NCI-H2107 (cell line): ENCODE measurements at regions not wholly inside any gene's neighbourhood (a gene's known extent, or its start where the extent isn't known, plus 50 kb on each side); places are given as distances from the start of the nearest gene placed in this dataset.
"Not testable (repeated sequence)": the region's sequence is repeated elsewhere in the genome, so short reads cannot be mapped to it uniquely, and the experiment has no call there.

Source experiments
- DNase-seq: peaks from one replicate; lab custom pipeline; 2025; lab: John Stamatoyannopoulos, UW

GRCh38 chr6:121876721-121877120 lies 441.3 kb downstream of the GJA1 start:
- no peak for DNase-seq

GRCh38 chr6:121879149-121879548 lies 443.7 kb downstream of the GJA1 start:
- DNase-seq: no peak

DNA sequence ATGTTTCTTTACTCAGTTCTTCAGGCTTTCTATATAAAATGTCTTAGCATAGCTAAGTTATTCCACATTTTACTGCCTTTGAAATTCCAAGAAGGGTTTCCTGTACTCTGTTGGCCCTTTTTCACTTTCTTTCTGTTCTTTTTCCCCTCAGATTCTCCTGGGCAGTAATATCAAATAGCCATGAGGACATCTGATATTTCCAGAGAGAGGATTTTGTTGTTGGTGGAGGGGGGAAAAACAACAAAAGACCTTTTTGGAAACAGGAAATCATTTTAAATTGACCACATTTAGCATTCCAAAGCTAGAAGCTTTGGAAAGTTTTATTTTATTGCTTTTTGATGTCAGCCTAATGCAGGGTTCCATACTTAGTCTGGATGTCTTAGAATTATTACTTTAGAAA lies 445.4 kb downstream of the GJA1 start:
- no peak for DNase-seq

DNA sequence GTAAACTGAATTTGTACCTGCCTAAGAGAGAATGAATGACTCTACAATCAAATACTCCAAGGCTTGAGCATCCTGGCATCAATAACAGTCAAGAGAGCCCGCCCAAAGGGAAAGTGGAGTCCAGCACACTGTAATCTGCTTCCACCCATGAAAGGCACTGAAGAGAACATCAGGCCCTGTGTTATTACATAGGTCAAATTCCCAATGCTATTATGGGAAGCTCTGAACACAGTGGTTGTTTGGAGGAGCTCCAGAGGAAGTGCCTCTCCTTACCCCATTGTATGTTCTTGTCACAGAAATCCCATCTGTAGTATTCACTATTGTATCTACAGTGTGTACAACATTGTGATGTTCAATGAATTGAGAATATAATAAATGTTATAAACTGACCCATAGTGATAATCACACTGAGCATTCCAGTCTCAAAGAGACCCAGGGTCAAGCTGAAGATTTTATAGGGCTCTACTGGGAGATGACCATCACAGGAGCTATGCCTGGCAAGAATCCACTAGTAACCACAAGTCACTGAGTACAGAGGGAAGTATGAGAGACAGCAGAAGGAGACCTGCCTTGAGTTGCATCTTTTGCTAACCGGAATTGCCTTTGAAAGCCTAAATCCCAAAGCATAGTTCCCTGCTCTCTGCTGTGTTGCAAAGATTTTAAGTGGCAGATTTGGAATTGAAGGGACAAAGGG lies 446.7 kb downstream of the GJA1 start:
- DNase-seq: no peak

DNA sequence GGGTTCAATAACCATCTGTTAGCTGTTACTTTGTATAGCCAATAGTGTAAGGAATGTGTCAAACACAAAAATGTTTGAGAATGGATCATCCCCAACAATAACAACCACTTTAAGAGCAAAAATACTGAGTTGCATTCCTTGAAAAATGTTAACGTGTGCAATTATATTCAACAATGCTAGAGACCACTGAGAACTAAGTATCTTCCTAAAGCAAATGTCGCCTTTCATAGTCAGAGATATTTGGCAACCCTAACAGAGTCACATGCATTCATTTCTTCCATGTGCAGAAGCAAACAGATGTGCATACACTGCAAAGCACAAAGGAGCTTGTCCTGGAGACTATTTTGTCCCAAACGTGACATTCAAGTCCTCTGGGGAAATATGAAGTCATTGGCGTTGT lies 448.6 kb downstream of the GJA1 start:
- DNase-seq: no peak

GRCh38 chr6:121884620-121885019 lies 449.2 kb downstream of the GJA1 start:
- DNase-seq: no peak

- DNase-seq: no peak
These were observed 450.1 kb downstream of the GJA1 start for GRCh38 chr6:121885399-121886152.

DNA sequence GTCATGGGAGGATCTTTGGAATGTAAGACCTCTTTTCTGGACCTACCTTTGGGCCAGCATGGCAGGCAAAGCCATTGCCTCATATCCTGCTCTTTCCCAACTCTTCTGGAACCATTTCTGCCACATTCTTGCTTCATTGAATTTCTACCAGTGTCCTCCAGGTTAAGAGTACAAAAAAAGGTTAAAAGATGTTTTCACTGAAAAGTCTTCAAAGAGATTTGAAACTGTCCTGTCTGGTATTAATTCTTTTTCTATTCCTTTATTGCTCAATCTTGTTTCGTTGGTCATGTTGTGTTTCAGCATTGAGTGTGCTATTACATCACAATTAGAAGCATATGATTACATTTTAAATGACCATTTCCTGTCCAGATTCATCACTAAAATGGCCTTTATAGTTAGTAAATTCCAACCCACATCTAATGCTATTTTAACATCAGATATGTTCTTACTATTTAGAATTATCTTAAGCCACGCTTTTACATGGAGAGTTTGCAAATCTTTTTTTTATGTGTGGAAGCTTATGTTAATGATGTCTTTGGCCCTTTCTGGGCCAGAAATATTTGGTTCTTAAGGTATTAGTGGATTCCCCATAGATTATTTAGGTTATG lies 450.9 kb downstream of the GJA1 start:
- no peak for DNase-seq

- DNase-seq: no peak
These were observed 452.3 kb downstream of the GJA1 start for GRCh38 chr6:121887724-121888123.

DNA sequence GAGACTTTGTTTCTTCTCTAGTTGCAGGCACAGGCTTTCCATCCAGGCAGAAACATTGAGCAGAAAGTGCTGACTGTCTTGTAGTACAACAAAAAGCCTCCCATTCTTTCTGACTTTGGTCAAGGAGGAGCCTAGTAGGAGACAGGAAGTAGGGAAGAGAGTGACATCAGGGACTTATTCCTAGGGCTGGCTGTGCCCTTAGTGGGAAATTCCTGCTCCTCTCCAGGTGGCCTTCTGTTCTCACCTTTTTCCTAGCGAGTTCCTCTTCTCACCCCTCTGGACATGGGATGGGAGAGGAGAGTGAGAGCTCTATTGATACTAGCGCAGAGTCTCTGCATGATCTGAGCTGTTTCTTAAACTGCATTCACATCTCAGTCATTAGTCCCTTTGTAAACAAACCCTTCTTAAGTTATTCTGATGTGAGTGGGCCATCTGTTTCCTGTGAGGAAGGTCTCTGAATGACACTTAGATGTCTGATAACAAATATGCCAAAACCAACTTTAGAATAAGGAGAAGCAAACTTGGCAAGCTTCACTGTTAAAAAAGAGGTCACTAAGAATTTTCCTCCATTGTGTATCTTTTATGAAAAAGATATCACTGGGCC lies 455.0 kb downstream of the GJA1 start:
- no peak for DNase-seq

DNA sequence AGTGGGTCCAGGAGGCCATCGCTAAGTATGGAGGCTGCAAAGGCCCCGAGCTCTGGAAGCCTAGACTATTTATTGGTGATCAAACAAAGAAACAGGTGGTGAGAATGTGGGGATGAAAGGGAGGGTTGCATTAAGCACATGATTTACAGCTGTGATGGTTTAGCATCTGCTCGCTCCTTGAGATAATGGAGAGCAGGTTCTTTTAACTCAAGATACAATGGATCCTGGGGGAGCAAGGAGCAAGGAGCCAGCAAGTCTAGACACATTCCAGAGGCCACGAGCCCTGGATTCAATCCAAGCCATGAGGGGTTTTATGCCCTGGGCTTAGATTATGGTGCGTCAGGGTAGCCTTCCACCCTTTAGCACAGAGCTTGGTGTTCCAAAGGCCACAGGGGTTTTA lies 460.3 kb downstream of the GJA1 start:
- DNase-seq: not testable (repeated sequence)

DNA sequence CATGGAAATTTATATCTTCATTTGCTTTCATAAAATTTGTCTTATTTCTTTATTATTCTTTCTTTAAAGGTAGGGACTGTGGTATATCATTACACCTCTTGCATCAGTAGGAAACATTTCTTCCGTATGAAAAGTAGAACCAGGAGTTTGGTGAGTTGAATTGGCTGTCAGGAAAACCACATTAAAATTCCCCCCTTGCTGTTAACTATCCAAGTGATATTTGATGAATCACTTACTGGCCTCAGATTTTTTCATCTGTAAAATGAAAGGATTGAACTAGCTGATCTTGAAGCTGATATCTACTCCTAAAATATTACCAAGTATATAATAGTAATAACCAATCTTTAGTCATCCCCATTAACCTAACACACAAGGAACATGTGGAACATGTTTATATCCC lies 460.9 kb downstream of the GJA1 start:
- no peak for DNase-seq

GRCh38 chr6:121896771-121897170 lies 461.3 kb downstream of the GJA1 start:
- DNase-seq: no peak

GRCh38 chr6:121897337-121897760 lies 461.9 kb downstream of the GJA1 start:
- no peak for DNase-seq

GRCh38 chr6:121901432-121901831 lies 466.0 kb downstream of the GJA1 start:
- no peak for DNase-seq

GRCh38 chr6:121904559-121904958 lies 469.1 kb downstream of the GJA1 start:
- DNase-seq: no peak

- DNase-seq: no peak
These were observed 477.5 kb downstream of the GJA1 start for GRCh38 chr6:121912905-121913304.

DNA sequence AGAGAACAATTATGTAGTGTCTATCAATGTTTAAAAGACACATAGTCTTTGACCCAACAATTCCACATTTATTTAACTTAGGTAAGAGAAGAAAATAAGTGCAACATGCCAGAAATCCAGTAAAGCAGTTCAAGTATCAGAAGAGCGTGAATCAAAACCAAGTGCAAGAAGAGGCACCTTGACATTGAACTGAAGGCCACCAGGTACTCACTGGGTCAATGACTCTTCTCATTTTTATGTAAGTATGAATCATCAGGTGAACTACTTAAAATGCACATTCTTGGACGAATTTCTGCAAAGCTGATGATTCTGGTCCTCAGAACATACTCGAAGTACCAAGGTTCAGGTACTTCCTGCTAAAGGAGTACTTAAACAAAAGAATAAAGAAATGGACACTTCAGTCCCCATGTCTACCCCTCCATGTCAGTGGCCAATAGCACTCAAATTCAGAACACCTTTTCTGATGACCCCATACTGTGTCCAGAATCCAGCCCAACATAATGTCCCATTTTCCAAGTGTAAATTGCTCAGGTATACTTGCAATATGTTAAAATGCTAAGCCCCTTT lies 481.9 kb downstream of the GJA1 start:
- DNase-seq: no peak

DNA sequence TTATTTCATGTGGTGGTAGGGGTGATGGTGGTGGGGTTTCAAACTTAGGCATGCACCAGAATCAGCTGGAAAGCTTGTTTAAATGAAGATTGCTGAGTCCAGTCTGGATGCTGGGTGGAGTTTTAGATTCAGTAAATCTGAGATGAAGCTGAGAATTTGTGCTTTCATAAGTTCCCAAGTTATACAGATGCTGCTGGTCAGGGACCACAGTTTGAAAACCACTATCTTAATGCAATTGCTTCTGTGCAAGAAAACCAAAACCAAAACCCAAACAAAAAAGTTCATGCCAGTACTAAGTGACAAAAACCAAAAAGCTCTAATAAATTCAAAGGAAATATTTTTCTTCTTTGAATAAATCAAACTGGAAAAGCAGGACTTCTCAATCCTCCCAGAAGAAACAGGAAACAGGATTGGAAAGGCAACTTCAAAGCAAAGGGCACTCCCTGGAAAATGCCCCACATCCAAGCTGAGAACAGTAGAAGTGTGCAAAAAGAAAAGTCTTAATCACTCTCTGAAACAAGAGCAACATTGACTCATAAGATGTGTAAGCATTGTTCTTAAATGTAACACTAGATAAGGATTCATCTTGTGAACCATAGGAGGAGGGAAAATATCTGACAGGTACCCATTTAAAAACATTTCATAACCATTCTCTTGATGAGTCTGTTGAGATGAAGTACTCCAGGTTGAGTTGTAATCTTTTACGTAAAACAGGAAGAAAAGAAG lies 481.5 kb upstream of the HSF2 start:
- DNase-seq: no peak

GRCh38 chr6:121920616-121921015 lies 478.8 kb upstream of the HSF2 start:
- no peak for DNase-seq

- no peak for DNase-seq
These were observed 474.4 kb upstream of the HSF2 start for GRCh38 chr6:121925024-121925423.
